ENCODE measurements at regions not wholly inside any gene's neighbourhood (a gene's known extent, or its start where the extent isn't known, plus 50 kb on each side); places are given as distances from the start of the nearest gene placed in this dataset.

- ChIA-PET POLR2A (ENCODE audit: unreplicated experiment) (interaction anchor here (0.7 kb wide), 1 partner anchor 11 kb away, joined by 3 read pairs; no protein-coding TSS in a partner anchor), CTCF (no interaction called here)
- Histone ChIP-seq H3K18ac (ENCODE audit: low read depth, low read length) (no peak overlapping the region), H2AFZ (replicated peaks; ENCODE audit: low read length, poor library complexity) (no peak overlapping the region), H3K79me1 (ENCODE audit: low read depth in 1 of 2, low read length in 2 of 2) (no peaks in the 10 kb centered on the region), H3K9me1 (ENCODE audit: insufficient read depth, low read length) (no peaks in the 10 kb centered on the region), H3K9me3 (ENCODE audit: control insufficient read depth, insufficient read depth, low read length) (no peaks in the 10 kb centered on the region), H3K4me1 (ENCODE audit: control insufficient read depth, insufficient read depth, low read length) (no peaks in the 10 kb centered on the region), H4K91ac (ENCODE audit: insufficient read depth, low read depth, low read length) (no peak overlapping the region), H3K4ac (ENCODE audit: low read depth, low read length) (no peak overlapping the region), H4K8ac (ENCODE audit: low read depth in 2 of 2, low read length in 2 of 2) (no peak overlapping the region), H4K20me1 (ENCODE audit: insufficient read depth, low read length) (no peaks in the 10 kb centered on the region), H3K4me3 (ENCODE audit: insufficient read depth, low read depth, low read length) (no peak overlapping the region), H2AK9ac (replicated peaks; ENCODE audit: low read depth, low read length, poor library complexity) (no peak overlapping the region), H3K14ac (replicated peaks; ENCODE audit: low read depth, low read length) (no peak overlapping the region), H3K36me3 (ENCODE audit: control insufficient read depth, insufficient read depth, low read length) (no peaks in the 10 kb centered on the region), H3K4me2 (ENCODE audit: low read depth, low read length) (no peak overlapping the region), H3K56ac (ENCODE audit: extremely low read depth, insufficient read depth, low read length) (no peak overlapping the region), H2BK15ac (ENCODE audit: low read depth, low read length) (no peak overlapping the region), H2BK120ac (ENCODE audit: low read depth, low read length) (no peak overlapping the region), H3K27ac (ENCODE audit: insufficient read depth, low read length) (no peak overlapping the region), H2AK5ac (ENCODE audit: low read depth, low read length) (no peak overlapping the region), H2BK20ac (ENCODE audit: low read depth, low read length) (no peak overlapping the region), H3K23ac (ENCODE audit: low read depth, low read length) (no peak overlapping the region), H4K5ac (ENCODE audit: low read depth, low read length) (no peak overlapping the region), H3K27me3 (ENCODE audit: control insufficient read depth, insufficient read depth, low read length) (peaks cover 4% of the 10 kb centered on the region), H3K9ac (ENCODE audit: low read depth, low read length) (no peak overlapping the region), H2BK5ac (ENCODE audit: low read depth, low read length, poor library complexity, severe bottlenecking) (no peak overlapping the region)
- no CpG with 5 or more reads among the region's 1 CpG for WGBS, 2 experiments (ENCODE audit: extremely low coverage in 2 of 2, insufficient read length in 1 of 2)
- ATAC-seq (ENCODE audit: low read depth) (no peak), DNase-seq (no peak)
- dilution Hi-C loops (cut with HindIII; ENCODE audit: low sequenced_read_pairs, unreplicated experiment) (no loop called here), in situ Hi-C loops (cut with MboI; ENCODE audit: low sequenced_read_pairs) (no loop called here), intact Hi-C loops (cut with micrococcal nuclease) (no loop called here)
- BruUV-seq (replicated peaks): no TSS peak
- TF ChIP-seq MAFK (IDR thresholded peaks at IDR 0.05; ENCODE audit: low read depth, low read length) (peak; percentile 73), CEBPB (IDR thresholded peaks at IDR 0.05; ENCODE audit: low read depth, low read length) (no peak)
Measured at GRCh38 chr20:1737134-1737533, 79.6 kb upstream of the SIRPG start.

Measured in IMR-90 (cell line).